WI38 (cell line): ENCODE measurements at regions not wholly inside any gene's neighbourhood (a gene's known extent, or its start where the extent isn't known, plus 50 kb on each side); places are given as distances from the start of the nearest gene placed in this dataset.

Source experiments
- H3K4me3 ChIP-seq: 2 replicates; pipeline ENCODE4 v1.5.1; 2011; ENCODE audit warnings: low read depth, mild to moderate bottlenecking, control low read depth, low read length
- TF ChIP-seq, protein P1 (sequence below): IDR thresholded peaks from 2 replicates; pipeline ENCODE4 v1.5.1; 2012; ENCODE audit warnings: low read depth, mild to moderate bottlenecking, control low read depth, low read length

DNA sequence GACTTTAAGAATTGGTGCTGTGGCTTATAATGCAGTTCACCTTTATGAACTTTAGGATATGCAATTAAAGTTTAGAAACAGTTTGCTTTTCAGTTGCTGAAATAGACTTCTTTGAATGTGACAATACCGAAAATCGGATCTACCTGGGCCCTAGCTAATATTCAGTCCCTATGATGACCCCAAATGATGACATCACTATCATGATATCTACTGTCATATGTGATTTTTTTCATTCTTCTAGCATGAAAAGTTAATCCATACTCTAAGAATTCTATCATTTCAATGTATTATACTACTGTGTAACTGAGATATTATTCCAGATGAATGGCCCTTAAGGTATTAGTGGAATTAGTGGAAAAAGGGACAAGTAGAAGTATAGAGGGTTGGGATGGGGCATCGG is 487.2 kb upstream of the TUSC1 start:
- TF ChIP-seq, protein P1, sequence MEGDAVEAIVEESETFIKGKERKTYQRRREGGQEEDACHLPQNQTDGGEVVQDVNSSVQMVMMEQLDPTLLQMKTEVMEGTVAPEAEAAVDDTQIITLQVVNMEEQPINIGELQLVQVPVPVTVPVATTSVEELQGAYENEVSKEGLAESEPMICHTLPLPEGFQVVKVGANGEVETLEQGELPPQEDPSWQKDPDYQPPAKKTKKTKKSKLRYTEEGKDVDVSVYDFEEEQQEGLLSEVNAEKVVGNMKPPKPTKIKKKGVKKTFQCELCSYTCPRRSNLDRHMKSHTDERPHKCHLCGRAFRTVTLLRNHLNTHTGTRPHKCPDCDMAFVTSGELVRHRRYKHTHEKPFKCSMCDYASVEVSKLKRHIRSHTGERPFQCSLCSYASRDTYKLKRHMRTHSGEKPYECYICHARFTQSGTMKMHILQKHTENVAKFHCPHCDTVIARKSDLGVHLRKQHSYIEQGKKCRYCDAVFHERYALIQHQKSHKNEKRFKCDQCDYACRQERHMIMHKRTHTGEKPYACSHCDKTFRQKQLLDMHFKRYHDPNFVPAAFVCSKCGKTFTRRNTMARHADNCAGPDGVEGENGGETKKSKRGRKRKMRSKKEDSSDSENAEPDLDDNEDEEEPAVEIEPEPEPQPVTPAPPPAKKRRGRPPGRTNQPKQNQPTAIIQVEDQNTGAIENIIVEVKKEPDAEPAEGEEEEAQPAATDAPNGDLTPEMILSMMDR, result no peak

GRCh38 chr9:26163931-26164330 is 485.7 kb upstream of the TUSC1 start:
- no peak overlapping the region for H3K4me3 ChIP-seq
- TF ChIP-seq, protein P1, result no peak

More for the DNA sequence above, 487.2 kb upstream of the TUSC1 start:
- H3K4me3 ChIP-seq, result no peak overlapping the region

DNA sequence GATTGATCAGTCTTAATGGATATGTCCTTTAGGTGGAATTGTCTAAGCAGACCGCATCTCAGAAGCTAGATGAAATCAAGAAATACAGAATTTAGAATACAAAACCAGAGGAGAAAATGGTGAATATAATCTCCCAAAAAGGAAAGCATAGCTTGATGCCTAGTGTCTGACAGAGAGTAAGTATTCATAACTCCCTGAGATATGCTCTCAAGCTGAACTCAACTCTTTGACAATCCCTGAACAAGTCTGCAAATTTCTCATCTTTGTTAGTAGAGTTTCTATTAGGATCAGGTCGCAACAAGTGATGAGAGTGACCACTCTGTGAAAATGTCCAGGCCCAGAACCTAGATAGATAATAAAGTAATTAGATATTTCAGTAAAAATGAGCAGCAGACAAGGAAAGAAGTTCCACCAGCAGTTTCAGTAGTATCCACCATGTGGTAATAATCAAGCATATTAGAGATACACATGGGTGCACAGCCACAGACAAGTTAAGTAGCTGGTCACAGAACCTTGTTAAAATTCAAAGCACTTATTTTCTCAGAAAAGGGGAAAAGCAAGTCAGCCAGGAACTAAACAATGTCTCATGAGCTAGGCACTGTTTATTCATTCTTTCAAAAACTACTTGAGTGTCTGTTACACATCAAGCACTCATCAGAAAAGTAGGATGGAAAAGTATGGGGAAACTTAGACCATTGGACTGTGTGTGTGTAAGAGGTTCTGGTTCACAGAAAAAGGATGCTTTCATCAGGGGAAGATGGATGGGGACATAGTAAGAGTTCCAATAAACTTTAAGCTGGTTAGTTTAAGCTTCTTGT is 481.5 kb upstream of the TUSC1 start:
- TF ChIP-seq, protein P1, result no peak
- H3K4me3 ChIP-seq, result no peak overlapping the region

DNA sequence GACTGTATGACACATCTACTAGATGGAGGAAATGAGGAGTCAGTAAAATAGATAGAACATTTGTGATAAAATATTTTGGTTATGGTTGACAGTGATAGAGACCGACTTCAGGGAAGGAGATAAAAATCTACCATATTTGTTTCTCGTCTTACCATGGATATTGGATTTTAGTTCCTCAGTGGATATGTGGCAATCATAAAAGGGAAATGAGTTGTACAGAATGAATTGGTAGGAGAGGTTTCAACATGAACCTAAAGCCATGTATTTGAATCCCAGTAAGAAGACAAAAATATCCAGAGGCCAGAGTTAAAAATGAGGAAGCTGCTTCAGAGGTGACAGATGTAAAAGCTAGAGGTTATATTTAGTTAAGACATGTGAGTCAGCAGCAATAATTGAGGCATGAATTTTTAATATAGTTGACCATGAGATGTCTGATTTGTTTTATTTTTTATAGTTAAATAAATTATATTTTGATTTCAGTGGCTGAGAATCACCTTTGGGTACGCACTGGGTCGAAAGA is 480.4 kb upstream of the TUSC1 start:
- TF ChIP-seq, protein P1, result no peak
- H3K4me3 ChIP-seq, result no peak overlapping the region

DNA sequence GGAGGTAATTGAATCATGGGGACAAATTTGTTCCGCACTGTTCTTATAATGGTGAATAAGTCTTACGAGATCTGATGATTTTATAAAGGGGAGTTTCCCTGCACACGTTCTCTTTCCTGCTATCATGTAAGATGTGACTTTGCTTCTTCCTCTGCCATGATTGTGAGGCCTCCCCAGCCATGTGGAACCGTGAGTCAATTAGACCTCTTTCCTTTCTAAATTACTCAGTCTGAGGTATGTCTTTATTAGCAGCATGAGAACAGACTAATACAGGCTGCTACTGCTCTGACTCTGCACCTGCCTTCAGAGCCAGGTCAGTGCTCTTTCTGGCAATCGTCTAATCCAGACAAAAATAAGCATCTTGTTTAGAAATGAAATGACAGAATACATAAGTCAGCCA is 479.2 kb upstream of the TUSC1 start:
- TF ChIP-seq, protein P1, result no peak
- no peak overlapping the region for H3K4me3 ChIP-seq

GRCh38 chr9:26152350-26152749 is 474.1 kb upstream of the TUSC1 start:
- H3K4me3 ChIP-seq, result no peak overlapping the region
- TF ChIP-seq, protein P1, result no peak

GRCh38 chr9:26148128-26148527 is 469.9 kb upstream of the TUSC1 start:
- H3K4me3 ChIP-seq, result no peak overlapping the region
- TF ChIP-seq, protein P1, result no peak
